GM12878 (cell line): ENCODE measurements at regions not wholly inside any gene's neighbourhood (a gene's known extent, or its start where the extent isn't known, plus 50 kb on each side); places are given as distances from the start of the nearest gene placed in this dataset.

Source experiments
- CTCF ChIP-seq, 3 experiments: IDR thresholded peaks in 2 of 3; conservative IDR thresholded peaks in 1 of 3; 2 replicates each; pipeline ENCODE4 v1.5.1; 2011; ENCODE audit warnings: low read depth in 3 of 3, low read length in 3 of 3, mild to moderate bottlenecking in 3 of 3, control low read depth in 2 of 3, moderate library complexity in 2 of 3, inconsistent platforms in 1 of 3, mixed read lengths in 1 of 3; ENCODE audit not compliant: control insufficient read depth in 2 of 3, insufficient read depth in 1 of 3; ENCODE audit errors: extremely low read depth in 1 of 3
- EZH2 ChIP-seq: IDR thresholded peaks from 2 replicates; pipeline ENCODE4 v1.6.1; 2012; ENCODE audit warnings: low read depth, mild to moderate bottlenecking, control low read depth, inconsistent platforms, low read length, borderline replicate concordance; ENCODE audit not compliant: control insufficient read depth
- HDAC6 ChIP-seq: fragments of 200-600 bp; sonication (generic); IDR thresholded peaks from one replicate; pipeline ENCODE4 v1.8.0; 2017; ENCODE audit warnings: antibody characterized with exemption; ENCODE audit not compliant: unreplicated experiment
- MEF2A ChIP-seq: IDR thresholded peaks from 2 replicates; pipeline ENCODE4 v1.6.1; 2011; ENCODE audit warnings: low read depth, mild to moderate bottlenecking, low read length, moderate library complexity; ENCODE audit not compliant: insufficient read depth
- NR2C1 ChIP-seq: fragments of 450-650 bp; IDR thresholded peaks from 2 replicates; pipeline ENCODE4 v1.6.1; 2017; ENCODE audit warnings: antibody characterized with exemption, mild to moderate bottlenecking, moderate library complexity
- PAX5 ChIP-seq: IDR thresholded peaks from 2 replicates; pipeline ENCODE4 v1.6.1; 2011; ENCODE audit warnings: low read depth, low read length, borderline replicate concordance
- POLR2A ChIP-seq: IDR thresholded peaks from 2 replicates; pipeline ENCODE4 v1.6.1; 2011; ENCODE audit warnings: low read depth, mild to moderate bottlenecking, low read length
- SP1 ChIP-seq: IDR thresholded peaks from one replicate; pipeline ENCODE4 v1.6.1; 2011; ENCODE audit warnings: low read depth, low read length
- TARDBP ChIP-seq: IDR thresholded peaks from 2 replicates; pipeline ENCODE4 v1.6.1; 2016; ENCODE audit warnings: borderline replicate concordance

DNA sequence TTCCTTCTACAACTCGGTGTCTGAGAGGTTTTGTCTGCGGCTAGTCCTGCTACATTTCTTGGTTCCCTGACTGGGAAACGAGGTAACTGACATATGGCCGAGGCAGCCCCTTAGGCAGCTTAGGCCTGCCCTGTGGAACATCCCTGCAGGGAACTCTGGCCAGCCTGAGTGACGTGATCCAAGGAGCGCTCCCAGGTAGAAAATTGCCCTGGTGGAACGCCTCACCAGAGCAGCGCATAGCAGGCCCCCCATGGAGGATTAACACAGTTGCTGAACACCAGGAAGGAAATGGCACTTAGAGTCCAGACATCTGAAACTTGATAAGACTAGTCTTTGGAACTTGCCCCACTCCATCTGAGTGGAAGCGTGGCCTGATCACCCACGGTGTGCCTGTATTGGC, 837.4 kb upstream of the NDST4 start:
- TF ChIP-seq TARDBP (no peak), HDAC6 (no peak), EZH2 (no peak), MEF2A (no peak), POLR2A (no peak), SP1 (no peak), NR2C1 (no peak), PAX5 (no peak), CTCF (IDR thresholded peaks at IDR 0.05 in 2 of 3, conservative IDR thresholded peaks at IDR 0.05 in 1 of 3; ENCODE audit: control insufficient read depth in 2 of 3, extremely low read depth in 1 of 3, insufficient read depth in 1 of 3, low read depth in 3 of 3, low read length in 3 of 3) (no peak)
